ENCODE measurements at regions not wholly inside any gene's neighbourhood (a gene's known extent, or its start where the extent isn't known, plus 50 kb on each side); places are given as distances from the start of the nearest gene placed in this dataset.

GRCh38 chr2:123040506-123040905 is 984.6 kb upstream of the CNTNAP5 start:
- Histone ChIP-seq H4K20me1 (replicated peaks; ENCODE audit: control insufficient read depth, insufficient read depth, low read length) (no peaks in the 10 kb centered on the region), H3K4me1 (replicated peaks in 1 of 2; ENCODE audit: control insufficient read depth in 2 of 2, insufficient read depth in 2 of 2, low read length in 2 of 2) (no peaks in the 10 kb centered on the region), H3K27me3 (ENCODE audit: control insufficient read depth in 2 of 2, insufficient read depth in 2 of 2, low read length in 2 of 2) (no peaks in the 10 kb centered on the region), H3K27ac (ENCODE audit: extremely low read depth, low read depth, low read length) (no peak overlapping the region), H2AFZ (ENCODE audit: low read depth, low read length) (no peak overlapping the region), H3K4me2 (ENCODE audit: insufficient read depth, low read length) (no peak overlapping the region), H3K9me3 (replicated peaks; ENCODE audit: control insufficient read depth, insufficient read depth, low read depth, low read length) (no peaks in the 10 kb centered on the region), H3K79me2 (ENCODE audit: control insufficient read depth, insufficient read depth, low read length) (no peaks in the 10 kb centered on the region), H3K9me1 (ENCODE audit: control insufficient read depth, insufficient read depth, low read length) (no peaks in the 10 kb centered on the region), H3K4me3 (no peak overlapping the region), H3K9ac (ENCODE audit: insufficient read depth in 1 of 2, low read depth in 2 of 2, low read length in 2 of 2) (no peak overlapping the region), H3K36me3 (ENCODE audit: control insufficient read depth, insufficient read depth, low read length) (no peaks in the 10 kb centered on the region)
- DNase-seq (ENCODE audit: extremely low read depth in 1 of 4, low spot score in 3 of 4) (no peak), ATAC-seq (no peak), FAIRE-seq (no peak)
- BruUV-seq (replicated peaks): no TSS peak
- ChIA-PET CTCF (ENCODE audit: low intra/inter-chr PET ratio) (no interaction called here), POLR2A (no interaction called here)
- TF ChIP-seq ZNF253 (CRISPR knock-in tag; conservative IDR thresholded peaks at IDR 0.05) (no peak), MXI1 (IDR thresholded peaks at IDR 0.05; ENCODE audit: low read depth, low read length) (no peak), CBX3 (IDR thresholded peaks at IDR 0.05; ENCODE audit: borderline replicate concordance in 1 of 2, low read length in 2 of 2) (no peak)
- intact Hi-C loops (cut with micrococcal nuclease): no loop called here
- WGBS (ENCODE audit: insufficient coverage, low coverage, missing lambda C conversion rate): 0% methylated on average over 1 of the region's 1 CpG
- in situ Hi-C loops (cut with MboI): no loop called here

GRCh38 chr2:123043458-123043857 is 981.6 kb upstream of the CNTNAP5 start:
- Histone ChIP-seq H3K4me1 (replicated peaks in 1 of 2; ENCODE audit: control insufficient read depth in 2 of 2, insufficient read depth in 2 of 2, low read length in 2 of 2) (no peaks in the 10 kb centered on the region), H3K9me1 (ENCODE audit: control insufficient read depth, insufficient read depth, low read length) (no peaks in the 10 kb centered on the region), H3K9ac (ENCODE audit: insufficient read depth in 1 of 2, low read depth in 2 of 2, low read length in 2 of 2) (no peak overlapping the region), H3K27ac (ENCODE audit: extremely low read depth, low read depth, low read length) (no peak overlapping the region), H3K4me2 (ENCODE audit: insufficient read depth, low read length) (no peak overlapping the region), H2AFZ (ENCODE audit: low read depth, low read length) (no peak overlapping the region), H3K36me3 (ENCODE audit: control insufficient read depth, insufficient read depth, low read length) (no peaks in the 10 kb centered on the region), H3K79me2 (ENCODE audit: control insufficient read depth, insufficient read depth, low read length) (no peaks in the 10 kb centered on the region), H3K9me3 (replicated peaks; ENCODE audit: control insufficient read depth, insufficient read depth, low read depth, low read length) (no peaks in the 10 kb centered on the region), H3K4me3 (no peak overlapping the region), H3K27me3 (ENCODE audit: control insufficient read depth in 2 of 2, insufficient read depth in 2 of 2, low read length in 2 of 2) (no peaks in the 10 kb centered on the region), H4K20me1 (replicated peaks; ENCODE audit: control insufficient read depth, insufficient read depth, low read length) (no peaks in the 10 kb centered on the region)
- no peak for DNase-seq (ENCODE audit: extremely low read depth in 1 of 4, low spot score in 3 of 4)
- ChIA-PET CTCF (ENCODE audit: low intra/inter-chr PET ratio) (no interaction called here), POLR2A (no interaction called here)
- 21% methylated on average over 1 of the region's 1 CpG for WGBS (ENCODE audit: insufficient coverage, low coverage, missing lambda C conversion rate)
- in situ Hi-C loops (cut with MboI): no loop called here
- intact Hi-C loops (cut with micrococcal nuclease): no loop called here
- BruUV-seq (replicated peaks): no TSS peak
- no peak for ATAC-seq
- no peak for FAIRE-seq
- TF ChIP-seq BCOR (IDR thresholded peaks at IDR 0.05): no peak
- no peak for TF ChIP-seq ZNF274 (IDR thresholded peaks at IDR 0.05; ENCODE audit: borderline replicate concordance, low read depth, low read length)
- TF ChIP-seq ZFP1 (CRISPR knock-in tag; IDR thresholded peaks at IDR 0.05): no peak
- peak; percentile 54 for TF ChIP-seq CEBPB (tag; IDR thresholded peaks at IDR 0.05)
- no peak for TF ChIP-seq THRAP3 (IDR thresholded peaks at IDR 0.05; ENCODE audit: borderline replicate concordance)
- no peak for TF ChIP-seq CEBPG (CRISPR knock-in tag; IDR thresholded peaks at IDR 0.05)
- TF ChIP-seq CEBPG (tag; conservative IDR thresholded peaks at IDR 0.05 in 1 of 2, IDR thresholded peaks at IDR 0.05 in 1 of 2): peak in 1 of 2 experiments; percentile 86; a peak in 2 of 4 replicates
- TF ChIP-seq ZKSCAN8 (CRISPR knock-in tag; IDR thresholded peaks at IDR 0.05): no peak
- TF ChIP-seq BRD9 (IDR thresholded peaks at IDR 0.05; ENCODE audit: low read depth, partially characterized antibody): no peak
